H9 (cell line): ENCODE measurements at regions not wholly inside any gene's neighbourhood (a gene's known extent, or its start where the extent isn't known, plus 50 kb on each side); places are given as distances from the start of the nearest gene placed in this dataset.

Experiments
- DNase-seq: peaks from one replicate; pipeline ENCODE4 v3.0.0-alpha.2; 2017
- H2AFZ ChIP-seq: one replicate; pipeline ENCODE4 v1.6.1; 2013; ENCODE audit warnings: mild to moderate bottlenecking, low read length, control low read depth, moderate library complexity
- H2AK5ac ChIP-seq: 2 replicates; pipeline ENCODE4 v1.6.1; 2013; ENCODE audit warnings: low read length, control low read depth, mixed read lengths; ENCODE audit not compliant: insufficient read length
- H2BK120ac ChIP-seq: one replicate; pipeline ENCODE4 v1.6.1; 2013; ENCODE audit warnings: low read depth, mild to moderate bottlenecking, low read length, control low read depth, inconsistent platforms; ENCODE audit not compliant: poor library complexity, severe bottlenecking
- H2BK12ac ChIP-seq: 2 replicates; pipeline ENCODE4 v1.6.1; 2013; ENCODE audit warnings: low read length, control low read depth, mixed read lengths, low read depth; ENCODE audit not compliant: insufficient read length
- H2BK15ac ChIP-seq: 2 replicates; pipeline ENCODE4 v1.6.1; 2013; ENCODE audit warnings: low read depth, low read length, control low read depth
- H2BK20ac ChIP-seq: one replicate; pipeline ENCODE4 v1.6.1; 2013; ENCODE audit warnings: low read depth, mild to moderate bottlenecking, low read length, control low read depth, inconsistent platforms; ENCODE audit not compliant: poor library complexity, severe bottlenecking
- H2BK5ac ChIP-seq: 2 replicates; pipeline ENCODE4 v1.6.1; 2013; ENCODE audit warnings: low read length, control low read depth, mixed read lengths; ENCODE audit not compliant: insufficient read length
- H3K14ac ChIP-seq: 2 replicates; pipeline ENCODE4 v1.6.1; 2013; ENCODE audit warnings: low read length, control low read depth; ENCODE audit not compliant: insufficient read depth
- H3K18ac ChIP-seq: 2 replicates; pipeline ENCODE4 v1.6.1; 2013; ENCODE audit warnings: low read depth, mild to moderate bottlenecking, mixed read lengths, low read length, control low read depth; ENCODE audit not compliant: insufficient read length
- H3K23ac ChIP-seq: 2 replicates; pipeline ENCODE4 v1.6.1; 2013; ENCODE audit warnings: low read length, control low read depth, mixed read lengths, low read depth; ENCODE audit not compliant: insufficient read length
- H3K23me2 ChIP-seq: 2 replicates; pipeline ENCODE4 v1.6.1; 2013; ENCODE audit warnings: low read depth, mild to moderate bottlenecking, mixed read lengths, low read length, control low read depth; ENCODE audit not compliant: insufficient read length, poor library complexity, severe bottlenecking
- H3K27ac ChIP-seq: 2 replicates; pipeline ENCODE4 v1.5.1; 2013; ENCODE audit warnings: low read length, control low read depth, mixed read lengths, low read depth; ENCODE audit not compliant: insufficient read length
- H3K27me3 ChIP-seq: 2 replicates; pipeline ENCODE4 v1.6.1; 2013; ENCODE audit warnings: low read length, control low read depth, inconsistent platforms; ENCODE audit not compliant: insufficient read depth
- H3K4ac ChIP-seq: 2 replicates; pipeline ENCODE4 v1.6.1; 2013; ENCODE audit warnings: low read depth, mild to moderate bottlenecking, control low read depth, inconsistent platforms, low read length, moderate library complexity
- H3K4me1 ChIP-seq: 2 replicates; pipeline ENCODE4 v1.6.1; 2013; ENCODE audit warnings: low read length, control low read depth, inconsistent platforms; ENCODE audit not compliant: insufficient read depth
- H3K4me2 ChIP-seq: 2 replicates; pipeline ENCODE4 v1.6.1; 2013; ENCODE audit warnings: low read length, control low read depth, mixed read lengths; ENCODE audit not compliant: insufficient read length, insufficient read depth
- H3K56ac ChIP-seq: 2 replicates; pipeline ENCODE4 v1.6.1; 2013; ENCODE audit warnings: low read depth, mild to moderate bottlenecking, mixed read lengths, low read length, control low read depth; ENCODE audit not compliant: insufficient read length
- H3K79me1 ChIP-seq: 2 replicates; pipeline ENCODE4 v1.6.1; 2013; ENCODE audit warnings: low read depth, mild to moderate bottlenecking, moderate library complexity, low read length, control low read depth, inconsistent platforms; ENCODE audit not compliant: insufficient read depth, poor library complexity, severe bottlenecking
- H3K79me2 ChIP-seq: 2 replicates; pipeline ENCODE4 v1.6.1; 2013; ENCODE audit warnings: low read length, control low read depth, inconsistent platforms; ENCODE audit not compliant: insufficient read depth
- H3K9ac ChIP-seq: 2 replicates; pipeline ENCODE4 v1.6.1; 2013; ENCODE audit warnings: low read length, control low read depth, mixed read lengths; ENCODE audit not compliant: insufficient read length; ENCODE audit errors: extremely low read depth
- H3K9me3 ChIP-seq: one replicate; pipeline ENCODE4 v1.6.1; 2013; ENCODE audit warnings: low read depth, low read length, inconsistent platforms; ENCODE audit not compliant: control insufficient read depth
- H3T11ph ChIP-seq: one replicate; pipeline ENCODE4 v1.6.1; 2013; ENCODE audit warnings: mild to moderate bottlenecking, low read length, control low read depth, inconsistent platforms
- H4K20me1 ChIP-seq: one replicate; pipeline ENCODE4 v1.6.1; 2013; ENCODE audit not compliant: control insufficient read depth, insufficient read length, insufficient read depth
- H4K5ac ChIP-seq: 2 replicates; pipeline ENCODE4 v1.6.1; 2013; ENCODE audit warnings: low read depth, mild to moderate bottlenecking, mixed read lengths, low read length, control low read depth; ENCODE audit not compliant: insufficient read length
- H4K8ac ChIP-seq: replicated peaks from 2 replicates; pipeline ENCODE4 v1.6.1; 2013; ENCODE audit warnings: low read length, control low read depth, mixed read lengths, low read depth; ENCODE audit not compliant: insufficient read length
- H4K91ac ChIP-seq: 2 replicates; pipeline ENCODE4 v1.6.1; 2013; ENCODE audit warnings: low read depth, mild to moderate bottlenecking, moderate library complexity, mixed read lengths, low read length, control low read depth; ENCODE audit not compliant: insufficient read length
- H3K27ac Mint-ChIP-seq, 3 experiments: 2 replicates in 2 of 3; 3 replicates in 1 of 3; pipeline ENCODE4 v1.8.0; 2020 to 2021; ENCODE audit warnings: mixed read lengths in 3 of 3, mild to moderate bottlenecking in 1 of 3, moderate library complexity in 1 of 3
- H3K27me3 Mint-ChIP-seq: 2 replicates; pipeline ENCODE4 v1.8.0; 2021; ENCODE audit warnings: low read depth, mild to moderate bottlenecking, moderate library complexity, mixed read lengths
- H3K36me3 Mint-ChIP-seq, 3 experiments: 2 replicates in 2 of 3; 3 replicates in 1 of 3; pipeline ENCODE4 v1.8.0; 2020 to 2021; ENCODE audit warnings: low read depth in 3 of 3, mixed read lengths in 3 of 3; ENCODE audit not compliant: insufficient read depth in 1 of 3
- H3K4me1 Mint-ChIP-seq, 2 experiments: 2 replicates each; pipeline ENCODE4 v1.8.0; 2020; ENCODE audit warnings: mixed read lengths in 2 of 2
- H3K4me3 Mint-ChIP-seq, 2 experiments: 2 replicates in 1 of 2; 3 replicates in 1 of 2; pipeline ENCODE4 v1.8.0; 2020 to 2021; ENCODE audit warnings: mild to moderate bottlenecking in 2 of 2, mixed read lengths in 2 of 2, moderate library complexity in 1 of 2
- H3K9me3 Mint-ChIP-seq, 2 experiments: 2 replicates in 1 of 2; 3 replicates in 1 of 2; pipeline ENCODE4 v1.8.0; 2020; ENCODE audit warnings: mild to moderate bottlenecking in 2 of 2, mixed read lengths in 2 of 2, moderate library complexity in 1 of 2
- TF ChIP-seq, protein P1 (sequence below): fragments of 200-600 bp; sonication (generic); conservative IDR thresholded peaks from 3 replicates; pipeline ENCODE4 v1.8.0; 2021; ENCODE audit warnings: antibody characterized with exemption, mild to moderate bottlenecking

DNA sequence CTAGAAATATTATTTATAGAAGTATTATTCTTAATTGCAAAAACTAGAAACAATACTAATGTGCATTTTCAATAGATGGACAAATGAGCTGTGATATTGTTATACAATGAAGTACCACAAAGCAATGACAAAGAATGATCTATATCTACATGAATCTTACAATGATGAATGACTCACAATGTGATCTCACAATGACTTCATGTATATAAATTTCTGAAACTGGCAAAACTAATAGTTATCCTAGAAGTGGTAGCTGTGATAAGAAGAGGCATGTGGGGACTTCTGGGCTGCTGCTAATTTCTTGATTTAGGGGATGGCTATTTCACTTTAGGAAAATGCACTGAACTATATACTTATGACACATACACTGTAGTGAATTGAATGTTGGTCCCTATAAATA is 396.0 kb upstream of the ZNF608 start:
- Histone ChIP-seq H3K27ac (no peak overlapping the region), H2BK20ac (no peak overlapping the region), H2AK5ac (no peak overlapping the region), H3K9me3 (no peaks in the 10 kb centered on the region), H3K79me1 (no peaks in the 10 kb centered on the region), H2BK15ac (no peak overlapping the region), H4K20me1 (no peaks in the 10 kb centered on the region), H3K23me2 (no peaks in the 10 kb centered on the region), H3K79me2 (no peaks in the 10 kb centered on the region), H3K9ac (no peak overlapping the region), H3T11ph (no peak overlapping the region), H3K14ac (no peak overlapping the region), H2BK5ac (no peak overlapping the region), H3K18ac (no peak overlapping the region), H2BK12ac (no peak overlapping the region), H3K23ac (no peak overlapping the region), H3K4me2 (no peak overlapping the region), H2AFZ (no peak overlapping the region), H4K91ac (no peak overlapping the region), H3K4me1 (no peaks in the 10 kb centered on the region), H3K4ac (no peak overlapping the region), H3K27me3 (no peaks in the 10 kb centered on the region), H3K56ac (no peak overlapping the region), H4K8ac (no peak overlapping the region), H4K5ac (no peak overlapping the region), H2BK120ac (no peak overlapping the region)
- TF ChIP-seq, protein P1, sequence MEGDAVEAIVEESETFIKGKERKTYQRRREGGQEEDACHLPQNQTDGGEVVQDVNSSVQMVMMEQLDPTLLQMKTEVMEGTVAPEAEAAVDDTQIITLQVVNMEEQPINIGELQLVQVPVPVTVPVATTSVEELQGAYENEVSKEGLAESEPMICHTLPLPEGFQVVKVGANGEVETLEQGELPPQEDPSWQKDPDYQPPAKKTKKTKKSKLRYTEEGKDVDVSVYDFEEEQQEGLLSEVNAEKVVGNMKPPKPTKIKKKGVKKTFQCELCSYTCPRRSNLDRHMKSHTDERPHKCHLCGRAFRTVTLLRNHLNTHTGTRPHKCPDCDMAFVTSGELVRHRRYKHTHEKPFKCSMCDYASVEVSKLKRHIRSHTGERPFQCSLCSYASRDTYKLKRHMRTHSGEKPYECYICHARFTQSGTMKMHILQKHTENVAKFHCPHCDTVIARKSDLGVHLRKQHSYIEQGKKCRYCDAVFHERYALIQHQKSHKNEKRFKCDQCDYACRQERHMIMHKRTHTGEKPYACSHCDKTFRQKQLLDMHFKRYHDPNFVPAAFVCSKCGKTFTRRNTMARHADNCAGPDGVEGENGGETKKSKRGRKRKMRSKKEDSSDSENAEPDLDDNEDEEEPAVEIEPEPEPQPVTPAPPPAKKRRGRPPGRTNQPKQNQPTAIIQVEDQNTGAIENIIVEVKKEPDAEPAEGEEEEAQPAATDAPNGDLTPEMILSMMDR: no peak
- Mint-ChIP-seq H3K9me3 (peaks cover 0 to 3% of the 10 kb centered on the region in 2 experiments; a peak in 2 of 5 replicates), H3K36me3 (peaks cover 0 to 5% (median 0%) of the 10 kb centered on the region in 3 experiments; a peak in 2 of 7 replicates), H3K4me1 (no peaks in the 10 kb centered on the region), H3K27me3 (no peaks in the 10 kb centered on the region), H3K27ac (no peak overlapping the region), H3K4me3 (no peak overlapping the region)
- no peak for DNase-seq
